Ramos (cell line): ENCODE measurements at regions not wholly inside any gene's neighbourhood (a gene's known extent, or its start where the extent isn't known, plus 50 kb on each side); places are given as distances from the start of the nearest gene placed in this dataset.

Experiments
- in situ Hi-C: fragments of 300-500 bp; cut with MboI; formaldehyde crosslinking; loops from one replicate; pipeline ENCODE4 v1.14.3; 2022; ENCODE audit warnings: low sequenced_read_pairs; ENCODE audit not compliant: unreplicated experiment

- in situ Hi-C loops, result no loop called here
Measured at GRCh38 chr13:33606692-33607091, 211.3 kb upstream of the RFC3 start.

- in situ Hi-C loops, result no loop called here
Measured at GRCh38 chr13:33610438-33611120, 207.4 kb upstream of the RFC3 start.

GRCh38 chr13:33611121-33611805 is 206.7 kb upstream of the RFC3 start:
- in situ Hi-C loops, result no loop called here

GRCh38 chr13:33612641-33613638 is 205.0 kb upstream of the RFC3 start:
- in situ Hi-C loops, result no loop called here

GRCh38 chr13:33615436-33615835 is 202.5 kb upstream of the RFC3 start:
- in situ Hi-C loops, result no loop called here

- in situ Hi-C loops, result no loop called here
Measured at GRCh38 chr13:33616130-33616529, 201.8 kb upstream of the RFC3 start.

GRCh38 chr13:33617055-33617454 is 200.9 kb upstream of the RFC3 start:
- in situ Hi-C loops, result no loop called here

GRCh38 chr13:33624253-33624652 is 193.7 kb upstream of the RFC3 start:
- in situ Hi-C loops, result no loop called here

- in situ Hi-C loops, result no loop called here
Measured at GRCh38 chr13:33624740-33625139, 193.2 kb upstream of the RFC3 start.

- in situ Hi-C loops, result no loop called here
Measured at GRCh38 chr13:33626407-33626806, 191.5 kb upstream of the RFC3 start.

GRCh38 chr13:33628662-33629061 is 189.3 kb upstream of the RFC3 start:
- in situ Hi-C loops, result no loop called here

GRCh38 chr13:33629605-33630360 is 188.2 kb upstream of the RFC3 start:
- in situ Hi-C loops, result no loop called here

GRCh38 chr13:33633701-33634545 is 184.0 kb upstream of the RFC3 start:
- in situ Hi-C loops, result no loop called here

GRCh38 chr13:33634546-33634982 is 183.4 kb upstream of the RFC3 start:
- in situ Hi-C loops, result no loop called here

GRCh38 chr13:33636243-33636642 is 181.7 kb upstream of the RFC3 start:
- in situ Hi-C loops, result no loop called here

GRCh38 chr13:33636955-33637670 is 180.8 kb upstream of the RFC3 start:
- in situ Hi-C loops, result no loop called here

GRCh38 chr13:33637978-33638743 is 179.8 kb upstream of the RFC3 start:
- in situ Hi-C loops, result no loop called here

GRCh38 chr13:33639158-33639557 is 178.8 kb upstream of the RFC3 start:
- in situ Hi-C loops, result no loop called here
